Calu3 (cell line): ENCODE measurements at regions not wholly inside any gene's neighbourhood (a gene's known extent, or its start where the extent isn't known, plus 50 kb on each side); places are given as distances from the start of the nearest gene placed in this dataset.

Experiments used
- BruUV-seq: library from RNA; stranded (reverse); fragments of 400-500 nt; replicated peaks from 2 replicates; lab custom pipeline; 2021; lab: Mats Ljungman, UMichigan
- CTCF ChIA-PET: fragments of 300-600 bp; sonication (Branson Sonifier 250); formaldehyde crosslinking; loops from one replicate; lab custom pipeline; 2022; ENCODE audit warnings: antibody characterized with exemption; lab: Charles Lee
- DNase-seq: peaks from one replicate; pipeline ENCODE4 v3.0.0; 2022
- H3K27ac Mint-ChIP-seq: one replicate; pipeline ENCODE4 v1.8.0; 2022; ENCODE audit warnings: mixed read lengths; ENCODE audit not compliant: unreplicated experiment
- H3K27me3 Mint-ChIP-seq: one replicate; pipeline ENCODE4 v1.8.0; 2022; ENCODE audit warnings: mixed read lengths; ENCODE audit not compliant: unreplicated experiment
- H3K36me3 Mint-ChIP-seq: one replicate; pipeline ENCODE4 v1.8.0; 2022; ENCODE audit warnings: mild to moderate bottlenecking, moderate library complexity, mixed read lengths; ENCODE audit not compliant: insufficient read depth, unreplicated experiment
- H3K4me1 Mint-ChIP-seq: one replicate; pipeline ENCODE4 v1.8.0; 2022; ENCODE audit warnings: mild to moderate bottlenecking, low read depth, mixed read lengths; ENCODE audit not compliant: unreplicated experiment
- H3K4me3 Mint-ChIP-seq: one replicate; pipeline ENCODE4 v1.8.0; 2022; ENCODE audit warnings: mild to moderate bottlenecking, low read depth, moderate library complexity, mixed read lengths; ENCODE audit not compliant: unreplicated experiment
- H3K9me3 Mint-ChIP-seq: one replicate; pipeline ENCODE4 v1.8.0; 2022; ENCODE audit warnings: low read depth, mixed read lengths; ENCODE audit not compliant: unreplicated experiment
- CTCF ChIP-seq: fragments of 200-600 bp; IDR thresholded peaks from one replicate; pipeline ENCODE4 v1.8.0; 2022; ENCODE audit warnings: antibody characterized with exemption; ENCODE audit not compliant: unreplicated experiment
- intact Hi-C: fragments of 100-400 bp; cut with micrococcal nuclease; formaldehyde crosslinking; loops from one replicate; pipeline ENCODE4 v1.10.0; 2022; ENCODE audit not compliant: unreplicated experiment

- CTCF ChIA-PET = no interaction called here
Measured at GRCh38 chr6:149212892-149213801, 104.4 kb upstream of the TAB2 start.

GRCh38 chr6:149213829-149214228 is 103.7 kb upstream of the TAB2 start:
- no peak for DNase-seq
- Mint-ChIP-seq H3K4me3 (no peak overlapping the region), H3K27ac (no peak overlapping the region), H3K4me1 (no peaks in the 10 kb centered on the region), H3K27me3 (no peaks in the 10 kb centered on the region), H3K36me3 (no peaks in the 10 kb centered on the region), H3K9me3 (no peaks in the 10 kb centered on the region)
- no TSS peak for BruUV-seq
- TF ChIP-seq CTCF = no peak
- intact Hi-C loops = no loop called here
- CTCF ChIA-PET = no interaction called here

More at GRCh38 chr6:149212892-149213801, 104.4 kb upstream of the TAB2 start:
- no peaks in the 10 kb centered on the region for H3K9me3 Mint-ChIP-seq
- no peak overlapping the region for H3K4me3 Mint-ChIP-seq
- intact Hi-C loops = no loop called here
- no peak for TF ChIP-seq CTCF
- no peak for DNase-seq
- H3K4me1 Mint-ChIP-seq = no peaks in the 10 kb centered on the region
- no peaks in the 10 kb centered on the region for H3K36me3 Mint-ChIP-seq
- BruUV-seq = no TSS peak
- no peak overlapping the region for H3K27ac Mint-ChIP-seq
- H3K27me3 Mint-ChIP-seq = no peaks in the 10 kb centered on the region

- no peak overlapping the region for H3K4me3 Mint-ChIP-seq
- H3K36me3 Mint-ChIP-seq = no peaks in the 10 kb centered on the region
- intact Hi-C loops = no loop called here
- no peaks in the 10 kb centered on the region for H3K27me3 Mint-ChIP-seq
- no peaks in the 10 kb centered on the region for H3K9me3 Mint-ChIP-seq
- no peak overlapping the region for H3K27ac Mint-ChIP-seq
- BruUV-seq = no TSS peak
- no peak for DNase-seq
- CTCF ChIA-PET = no interaction called here
- no peaks in the 10 kb centered on the region for H3K4me1 Mint-ChIP-seq
- TF ChIP-seq CTCF = no peak
Measured at GRCh38 chr6:149216459-149216858, 101.1 kb upstream of the TAB2 start.

- H3K36me3 Mint-ChIP-seq = no peaks in the 10 kb centered on the region
- no peaks in the 10 kb centered on the region for H3K4me1 Mint-ChIP-seq
- H3K27ac Mint-ChIP-seq = no peak overlapping the region
- BruUV-seq = no TSS peak
- H3K9me3 Mint-ChIP-seq = no peaks in the 10 kb centered on the region
- no peaks in the 10 kb centered on the region for H3K27me3 Mint-ChIP-seq
- no peak overlapping the region for H3K4me3 Mint-ChIP-seq
- intact Hi-C loops = no loop called here
- CTCF ChIA-PET = no interaction called here
- TF ChIP-seq CTCF = no peak
- DNase-seq = no peak
Measured at GRCh38 chr6:149217466-149217888, 100.0 kb upstream of the TAB2 start.
